ENCODE measurements at regions not wholly inside any gene's neighbourhood (a gene's known extent, or its start where the extent isn't known, plus 50 kb on each side); places are given as distances from the start of the nearest gene placed in this dataset.

DNA sequence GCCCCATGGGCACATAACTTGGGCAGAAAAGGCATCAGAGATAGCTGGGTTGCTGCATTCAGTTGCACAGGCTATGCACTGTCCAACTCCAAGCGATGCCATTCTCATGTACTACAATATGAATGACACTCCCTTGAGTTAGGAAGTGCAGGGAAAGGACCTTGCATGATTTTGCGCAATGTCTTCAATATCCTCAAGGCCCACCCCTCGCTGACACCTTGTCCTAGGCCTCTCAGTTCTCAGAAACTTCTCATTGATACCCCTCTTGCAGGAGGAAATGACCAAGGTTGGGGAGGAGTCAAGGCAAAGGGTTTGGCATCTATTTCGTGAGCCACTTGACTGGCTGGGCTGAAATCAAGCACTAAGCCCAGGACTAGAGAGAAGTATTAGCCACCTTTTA, 70.4 kb downstream of the ARL6IP4 start:
- TF ChIP-seq, protein P1, sequence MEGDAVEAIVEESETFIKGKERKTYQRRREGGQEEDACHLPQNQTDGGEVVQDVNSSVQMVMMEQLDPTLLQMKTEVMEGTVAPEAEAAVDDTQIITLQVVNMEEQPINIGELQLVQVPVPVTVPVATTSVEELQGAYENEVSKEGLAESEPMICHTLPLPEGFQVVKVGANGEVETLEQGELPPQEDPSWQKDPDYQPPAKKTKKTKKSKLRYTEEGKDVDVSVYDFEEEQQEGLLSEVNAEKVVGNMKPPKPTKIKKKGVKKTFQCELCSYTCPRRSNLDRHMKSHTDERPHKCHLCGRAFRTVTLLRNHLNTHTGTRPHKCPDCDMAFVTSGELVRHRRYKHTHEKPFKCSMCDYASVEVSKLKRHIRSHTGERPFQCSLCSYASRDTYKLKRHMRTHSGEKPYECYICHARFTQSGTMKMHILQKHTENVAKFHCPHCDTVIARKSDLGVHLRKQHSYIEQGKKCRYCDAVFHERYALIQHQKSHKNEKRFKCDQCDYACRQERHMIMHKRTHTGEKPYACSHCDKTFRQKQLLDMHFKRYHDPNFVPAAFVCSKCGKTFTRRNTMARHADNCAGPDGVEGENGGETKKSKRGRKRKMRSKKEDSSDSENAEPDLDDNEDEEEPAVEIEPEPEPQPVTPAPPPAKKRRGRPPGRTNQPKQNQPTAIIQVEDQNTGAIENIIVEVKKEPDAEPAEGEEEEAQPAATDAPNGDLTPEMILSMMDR (IDR thresholded peaks at IDR 0.05; ENCODE audit: insufficient read depth, low read length, poor library complexity, severe bottlenecking) = no peak
- no peak for TF ChIP-seq EZH2phosphoT487 (conservative IDR thresholded peaks at IDR 0.05; ENCODE audit: low read length)

Measured in SU-DHL-6 (cell line).